HEK293T (cell line): ENCODE measurements at regions not wholly inside any gene's neighbourhood (a gene's known extent, or its start where the extent isn't known, plus 50 kb on each side); places are given as distances from the start of the nearest gene placed in this dataset.

Experiments
- CTCF ChIA-PET: fragments of 350-600 bp; formaldehyde crosslinking; extraction: SDS; loops from one replicate; lab custom pipeline; 2021; ENCODE audit warnings: antibody characterized with exemption, inconsistent platforms; lab: Yijun Ruan, JAX
- POLR2A ChIA-PET: fragments of 350-600 bp; formaldehyde crosslinking; extraction: SDS; loops from one replicate; lab custom pipeline; 2020; ENCODE audit warnings: antibody characterized with exemption, inconsistent platforms; lab: Yijun Ruan, JAX
- DNase-seq: peaks from one replicate; pipeline ENCODE4 v3.0.0; 2012; ENCODE audit warnings: mixed read lengths; ENCODE audit errors: extremely low spot score
- ARNT ChIP-seq: fragments of 450-650 bp; IDR thresholded peaks from 2 replicates; pipeline ENCODE4 v1.6.1; 2017; ENCODE audit warnings: mild to moderate bottlenecking
- BHLHE40 ChIP-seq: fragments of 450-650 bp; IDR thresholded peaks from 2 replicates; pipeline ENCODE4 v1.6.1; 2016; ENCODE audit warnings: mild to moderate bottlenecking, moderate library complexity, borderline replicate concordance
- CTBP1 ChIP-seq: fragments of 450-650 bp; IDR thresholded peaks from 2 replicates; pipeline ENCODE4 v1.6.1; 2016; ENCODE audit warnings: borderline replicate concordance
- ELF4 ChIP-seq: fragments of 450-650 bp; IDR thresholded peaks from 2 replicates; pipeline ENCODE4 v1.6.1; 2017; ENCODE audit warnings: antibody characterized with exemption
- FOXA1 ChIP-seq: fragments of 450-650 bp; IDR thresholded peaks from 2 replicates; pipeline ENCODE4 v1.6.1; 2016; ENCODE audit warnings: mild to moderate bottlenecking
- FOXK2 ChIP-seq: fragments of 450-650 bp; IDR thresholded peaks from 2 replicates; pipeline ENCODE4 v1.6.1; 2016; ENCODE audit warnings: mild to moderate bottlenecking
- FOXM1 ChIP-seq: fragments of 450-650 bp; IDR thresholded peaks from 2 replicates; pipeline ENCODE4 v1.6.1; 2017; ENCODE audit warnings: mild to moderate bottlenecking, borderline replicate concordance
- HDGF ChIP-seq: fragments of 450-650 bp; IDR thresholded peaks from 2 replicates; pipeline ENCODE4 v1.6.1; 2017; ENCODE audit warnings: antibody characterized with exemption, borderline replicate concordance
- L3MBTL2 ChIP-seq: fragments of 450-650 bp; conservative IDR thresholded peaks from 2 replicates; pipeline ENCODE4 v1.6.1; 2016; ENCODE audit warnings: mild to moderate bottlenecking
- LEF1 ChIP-seq: fragments of 450-650 bp; IDR thresholded peaks from 2 replicates; pipeline ENCODE4 v1.6.1; 2017; ENCODE audit warnings: mild to moderate bottlenecking, borderline replicate concordance
- NFRKB ChIP-seq: fragments of 450-650 bp; IDR thresholded peaks from 2 replicates; pipeline ENCODE4 v1.6.1; 2016; ENCODE audit warnings: mild to moderate bottlenecking, moderate library complexity
- SP1 ChIP-seq: fragments of 450-650 bp; IDR thresholded peaks from 2 replicates; pipeline ENCODE4 v1.6.1; 2017
- SUZ12 ChIP-seq: fragments of 450-650 bp; IDR thresholded peaks from 2 replicates; pipeline ENCODE4 v1.6.1; 2016; ENCODE audit warnings: mild to moderate bottlenecking
- TARDBP ChIP-seq: fragments of 450-650 bp; IDR thresholded peaks from 2 replicates; pipeline ENCODE4 v1.6.1; 2016
- ZNF384 ChIP-seq: fragments of 450-650 bp; IDR thresholded peaks from 2 replicates; pipeline ENCODE4 v1.6.1; 2016
- TF ChIP-seq, protein P1 (sequence below): fragments of 450-650 bp; IDR thresholded peaks from 2 replicates; pipeline ENCODE4 v1.6.1; 2016

DNA sequence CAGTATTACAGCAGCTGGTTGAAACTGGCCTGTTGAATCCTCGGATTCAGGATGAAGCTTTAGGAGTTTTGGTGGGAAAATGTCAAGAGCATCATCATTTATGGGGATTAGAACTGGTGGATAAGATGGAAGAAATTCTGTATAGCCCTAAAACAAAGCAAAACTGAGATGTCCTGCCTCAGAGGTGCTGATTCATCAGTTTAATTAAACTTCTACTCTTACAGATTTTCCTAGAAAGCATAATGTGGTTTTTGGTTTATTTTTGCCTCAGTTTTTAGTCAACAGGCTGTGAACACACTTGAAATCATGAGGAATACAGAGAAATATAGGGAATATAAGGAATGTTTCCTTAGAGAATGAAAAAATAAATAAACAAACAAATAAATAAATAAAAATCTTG, 228.7 kb upstream of the POU3F2 start:
- CTCF ChIA-PET: no interaction called here
- DNase-seq: no peak
- TF ChIP-seq FOXK2: no peak
- no peak for TF ChIP-seq FOXA1
- TF ChIP-seq LEF1: no peak
- no peak for TF ChIP-seq SUZ12
- TF ChIP-seq FOXM1: no peak
- TF ChIP-seq ARNT: no peak
- TF ChIP-seq ELF4: no peak
- TF ChIP-seq L3MBTL2: no peak
- TF ChIP-seq, protein P1, sequence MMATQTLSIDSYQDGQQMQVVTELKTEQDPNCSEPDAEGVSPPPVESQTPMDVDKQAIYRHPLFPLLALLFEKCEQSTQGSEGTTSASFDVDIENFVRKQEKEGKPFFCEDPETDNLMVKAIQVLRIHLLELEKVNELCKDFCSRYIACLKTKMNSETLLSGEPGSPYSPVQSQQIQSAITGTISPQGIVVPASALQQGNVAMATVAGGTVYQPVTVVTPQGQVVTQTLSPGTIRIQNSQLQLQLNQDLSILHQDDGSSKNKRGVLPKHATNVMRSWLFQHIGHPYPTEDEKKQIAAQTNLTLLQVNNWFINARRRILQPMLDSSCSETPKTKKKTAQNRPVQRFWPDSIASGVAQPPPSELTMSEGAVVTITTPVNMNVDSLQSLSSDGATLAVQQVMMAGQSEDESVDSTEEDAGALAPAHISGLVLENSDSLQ: no peak
- TF ChIP-seq SP1: no peak
- TF ChIP-seq HDGF: no peak
- no peak for TF ChIP-seq ZNF384
- no peak for TF ChIP-seq BHLHE40
- POLR2A ChIA-PET: no interaction called here

DNA sequence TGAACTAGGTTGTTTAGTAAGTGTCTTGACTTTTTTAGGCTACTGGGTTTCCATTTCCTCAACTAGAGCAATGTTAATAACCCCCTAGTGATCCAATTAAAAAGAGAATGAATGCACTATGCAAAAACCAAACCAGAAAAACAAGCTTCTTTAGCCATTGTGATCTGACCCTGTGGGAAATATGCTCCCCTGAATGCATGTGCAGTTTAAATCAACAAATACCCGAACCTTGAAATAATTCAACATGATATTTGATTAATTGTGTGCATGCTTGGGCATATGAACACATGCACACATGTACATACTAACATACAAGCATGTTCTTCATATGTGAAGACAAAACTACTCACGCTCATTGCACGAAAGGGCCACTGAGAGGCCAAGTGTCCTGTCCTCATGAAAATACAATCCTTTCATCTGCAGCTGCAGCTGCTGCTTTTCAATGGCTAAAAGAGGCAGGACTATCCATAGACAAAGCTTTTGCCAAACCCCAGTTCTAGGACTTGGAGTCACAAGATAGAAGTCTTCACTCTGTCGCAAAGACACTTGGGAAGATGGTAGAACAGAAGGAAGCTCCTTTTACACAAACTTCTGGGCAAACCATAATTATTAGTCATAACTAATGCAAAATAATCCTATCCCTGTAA, 207.1 kb upstream of the POU3F2 start:
- CTCF ChIA-PET: no interaction called here
- POLR2A ChIA-PET: no interaction called here
- TF ChIP-seq HDGF (no peak), SUZ12 (no peak), LEF1 (no peak), FOXM1 (no peak), FOXK2 (no peak), ZNF384 (no peak), ELF4 (no peak), BHLHE40 (no peak)
- DNase-seq: no peak

DNA sequence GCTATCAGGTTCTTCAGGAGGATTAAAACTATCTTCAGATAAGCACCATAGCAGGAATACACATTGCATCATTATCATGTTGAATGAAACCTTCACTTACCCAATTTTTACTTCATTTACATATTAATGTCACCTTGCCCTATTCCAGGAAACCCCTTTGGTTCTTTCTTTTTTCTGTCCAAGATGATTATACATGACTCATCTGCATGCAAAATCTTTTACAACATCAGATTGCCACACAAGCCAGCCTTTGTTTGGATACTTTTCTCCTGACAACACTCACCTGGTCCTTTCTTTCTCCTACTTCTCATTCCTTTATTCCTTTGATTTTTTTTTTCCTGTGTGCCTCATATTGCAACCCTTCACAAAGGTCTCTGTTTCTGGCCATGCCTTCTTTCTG, 200.5 kb upstream of the POU3F2 start:
- POLR2A ChIA-PET: no interaction called here
- DNase-seq: no peak
- TF ChIP-seq FOXA1: no peak
- no peak for TF ChIP-seq ARNT
- TF ChIP-seq FOXK2: no peak
- TF ChIP-seq BHLHE40: no peak
- TF ChIP-seq SP1: no peak
- TF ChIP-seq CTBP1: no peak
- TF ChIP-seq SUZ12: no peak
- TF ChIP-seq, protein P1: no peak
- TF ChIP-seq FOXM1: no peak
- TF ChIP-seq TARDBP: no peak
- TF ChIP-seq ZNF384: no peak
- TF ChIP-seq ELF4: no peak
- TF ChIP-seq HDGF: no peak
- TF ChIP-seq NFRKB: no peak
- TF ChIP-seq LEF1: no peak
- no peak for TF ChIP-seq L3MBTL2
- CTCF ChIA-PET: no interaction called here

DNA sequence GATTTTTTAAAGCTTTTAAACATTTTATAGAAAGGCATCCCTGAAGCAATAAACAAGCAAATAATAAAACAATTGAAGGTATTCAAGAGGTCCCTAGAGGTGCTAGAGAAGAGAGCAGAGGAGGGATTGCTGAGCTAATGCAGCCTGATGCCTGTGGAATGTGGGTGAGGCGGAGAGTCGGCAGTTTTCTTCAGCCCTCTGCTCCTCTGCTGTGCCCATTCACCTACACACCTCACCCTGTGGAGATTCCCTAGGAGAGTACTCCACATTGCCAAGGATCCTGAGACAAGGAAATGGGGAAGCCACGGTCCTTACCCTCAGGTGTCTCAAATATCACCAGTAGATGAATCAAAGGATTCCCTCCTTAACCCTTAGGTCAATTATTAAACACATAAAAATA, 199.8 kb upstream of the POU3F2 start:
- no peak for DNase-seq
- CTCF ChIA-PET: no interaction called here
- TF ChIP-seq FOXA1: no peak
- POLR2A ChIA-PET: no interaction called here

DNA sequence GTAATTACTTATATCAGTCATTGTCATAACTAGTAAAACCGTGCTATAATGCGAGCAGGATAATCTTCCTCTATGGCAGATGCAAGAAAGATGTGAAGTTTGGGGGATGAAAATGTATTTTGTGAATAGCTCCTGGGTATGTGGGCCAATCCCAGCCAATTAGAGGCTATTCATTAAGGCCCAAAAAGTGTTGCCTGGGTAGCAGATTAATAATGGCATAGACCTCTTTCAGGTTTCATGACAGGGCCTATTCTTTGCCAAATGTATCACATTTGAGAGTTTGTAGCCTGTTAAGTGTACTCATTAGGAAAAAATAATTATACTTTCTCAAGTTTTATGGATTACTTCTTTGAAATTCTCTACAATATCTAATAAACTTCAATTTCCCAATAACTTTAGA, 199.2 kb upstream of the POU3F2 start:
- TF ChIP-seq FOXM1 (no peak), ELF4 (no peak), HDGF (no peak), FOXK2 (no peak), ZNF384 (no peak), CTBP1 (no peak), L3MBTL2 (no peak), ARNT (no peak), NFRKB (no peak)
- TF ChIP-seq, protein P1: no peak
- no peak for DNase-seq
- CTCF ChIA-PET: no interaction called here
- POLR2A ChIA-PET: no interaction called here

DNA sequence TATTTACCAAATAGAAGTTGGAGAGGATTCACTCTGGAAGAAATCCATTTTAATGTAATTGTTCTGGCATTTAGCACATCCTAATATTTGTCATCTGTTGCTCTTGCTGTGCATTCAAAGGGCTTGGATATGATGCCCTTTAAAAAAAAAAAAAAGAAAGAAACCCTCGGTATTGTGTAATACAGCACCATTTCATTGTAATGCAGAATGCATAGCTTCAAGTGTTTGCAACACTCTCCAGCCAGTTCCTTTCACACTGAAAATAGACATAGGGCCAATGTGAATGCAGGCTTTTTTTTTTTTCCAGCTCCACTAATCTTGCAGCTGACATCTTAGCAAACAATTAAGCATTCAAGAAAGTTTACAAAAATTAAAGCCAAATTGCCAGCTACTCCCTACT, 197.4 kb upstream of the POU3F2 start:
- POLR2A ChIA-PET: no interaction called here
- CTCF ChIA-PET: interaction anchor here (0.7 kb wide), 1 partner anchor 199 kb away, joined by 9 read pairs; no protein-coding TSS in a partner anchor
- TF ChIP-seq HDGF (no peak), ELF4 (no peak), ARNT (no peak), FOXA1 (no peak)
- no peak for DNase-seq

DNA sequence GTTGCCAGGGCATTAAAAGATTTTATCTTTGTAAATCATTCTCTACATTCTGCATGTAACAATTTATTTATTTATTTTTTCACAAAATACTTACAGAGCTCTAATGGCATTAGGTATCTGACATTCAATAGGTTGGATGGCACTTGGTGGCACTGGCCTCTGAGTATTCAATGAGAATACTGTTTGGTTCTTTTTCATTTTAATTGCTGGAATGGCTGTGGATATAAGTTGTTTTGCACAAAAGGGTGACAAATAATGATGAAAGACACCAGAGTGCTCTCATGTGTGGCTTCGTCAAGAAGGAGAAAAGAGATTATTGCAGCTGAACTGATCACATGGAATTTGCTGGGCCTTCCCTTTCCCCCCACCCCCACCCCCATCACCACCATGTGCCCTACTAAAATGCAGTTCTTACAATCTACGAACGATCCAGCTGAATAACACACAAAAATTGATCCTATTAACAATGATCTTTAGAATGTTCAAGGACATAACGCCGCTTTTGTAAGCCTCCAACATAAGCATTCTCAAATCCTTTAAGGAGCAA, 195.2 kb upstream of the POU3F2 start:
- TF ChIP-seq FOXA1: no peak
- TF ChIP-seq NFRKB: no peak
- TF ChIP-seq SUZ12: no peak
- no peak for TF ChIP-seq TARDBP
- TF ChIP-seq ARNT: no peak
- TF ChIP-seq LEF1: no peak
- no peak for TF ChIP-seq BHLHE40
- TF ChIP-seq FOXK2: no peak
- no peak for TF ChIP-seq CTBP1
- TF ChIP-seq L3MBTL2: no peak
- TF ChIP-seq SP1: no peak
- TF ChIP-seq, protein P1: no peak
- ChIA-PET POLR2A (no interaction called here), CTCF (no interaction called here)
- DNase-seq: no peak
